ENCODE measurements at regions not wholly inside any gene's neighbourhood (a gene's known extent, or its start where the extent isn't known, plus 50 kb on each side); places are given as distances from the start of the nearest gene placed in this dataset.

- H3K27ac ChIP-seq = no peak overlapping the region
- DNase-seq = no peak
- no peaks in the 10 kb centered on the region for H3K36me3 ChIP-seq
- no peaks in the 10 kb centered on the region for H3K27me3 ChIP-seq
- no peaks in the 10 kb centered on the region for H3K9me3 ChIP-seq
- H3K4me3 ChIP-seq = no peak overlapping the region
- H3K4me1 ChIP-seq (ENCODE audit: insufficient read depth) = no peaks in the 10 kb centered on the region
- 51 to 59% (median 52%) methylated on average over 2 of the region's 2 CpGs for WGBS, 3 donors
- TF ChIP-seq EP300 (IDR thresholded peaks at IDR 0.05) = no peak
- no peak for TF ChIP-seq POLR2A (IDR thresholded peaks at IDR 0.05)
- no peak for TF ChIP-seq CTCF (IDR thresholded peaks at IDR 0.05)
- intact Hi-C loops (cut with DNase I) = no loop called here
Measured at GRCh38 chr15:23890218-23890617, 203.1 kb upstream of the NDN start.

GRCh38 chr15:23897091-23897490 is 210.0 kb upstream of the NDN start:
- intact Hi-C loops (cut with DNase I) = no loop called here
- no peaks in the 10 kb centered on the region for H3K27me3 ChIP-seq
- no peak overlapping the region for H3K4me3 ChIP-seq
- DNase-seq = no peak
- no peaks in the 10 kb centered on the region for H3K36me3 ChIP-seq
- TF ChIP-seq EP300 (IDR thresholded peaks at IDR 0.05) (no peak), CTCF (IDR thresholded peaks at IDR 0.05) (no peak), POLR2A (IDR thresholded peaks at IDR 0.05) (no peak)
- no peaks in the 10 kb centered on the region for H3K4me1 ChIP-seq (ENCODE audit: insufficient read depth)
- H3K27ac ChIP-seq = no peak overlapping the region
- WGBS, 3 donors = 46 to 54% (median 53%) methylated on average over 6 of the region's 6 CpGs
- H3K9me3 ChIP-seq = no peaks in the 10 kb centered on the region

GRCh38 chr15:23897531-23897930 is 210.4 kb upstream of the NDN start:
- 36 to 48% (median 47%) methylated on average over 24 of the region's 24 CpGs for WGBS, 3 donors
- H3K36me3 ChIP-seq = no peaks in the 10 kb centered on the region
- no peaks in the 10 kb centered on the region for H3K9me3 ChIP-seq
- H3K4me1 ChIP-seq (ENCODE audit: insufficient read depth) = no peaks in the 10 kb centered on the region
- H3K27ac ChIP-seq = no peak overlapping the region
- peak in 1 of 5 donors; percentile 38 for DNase-seq
- intact Hi-C loops (cut with DNase I) = no loop called here
- TF ChIP-seq POLR2A (IDR thresholded peaks at IDR 0.05) (no peak), CTCF (IDR thresholded peaks at IDR 0.05) (no peak), EP300 (IDR thresholded peaks at IDR 0.05) (no peak)
- H3K27me3 ChIP-seq = no peaks in the 10 kb centered on the region
- no peak overlapping the region for H3K4me3 ChIP-seq

DNA sequence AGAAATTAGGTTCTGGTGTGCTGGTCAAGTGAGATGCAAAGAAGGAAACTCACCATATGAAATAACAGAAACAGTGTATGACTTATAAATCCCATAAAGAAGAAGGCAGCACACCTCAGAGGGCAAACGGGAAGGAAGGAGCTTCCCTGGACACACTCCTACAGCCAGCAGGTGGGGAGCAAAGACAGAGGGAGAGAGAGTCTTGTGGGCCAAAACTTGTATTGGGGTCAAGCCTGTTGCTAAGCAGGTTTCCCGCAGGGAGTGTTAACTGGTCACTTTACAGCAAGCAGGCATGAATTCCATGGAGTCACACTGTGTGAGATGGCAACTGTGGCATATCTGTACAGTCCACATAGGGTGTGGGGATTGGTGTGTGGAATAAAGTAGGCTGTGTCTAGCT is 222.9 kb upstream of the NDN start:
- H3K4me3 ChIP-seq = no peak overlapping the region
- intact Hi-C loops (cut with DNase I) = no loop called here
- H3K27ac ChIP-seq = no peak overlapping the region
- no peaks in the 10 kb centered on the region for H3K36me3 ChIP-seq
- TF ChIP-seq POLR2A (IDR thresholded peaks at IDR 0.05) (no peak), CTCF (IDR thresholded peaks at IDR 0.05) (no peak), EP300 (IDR thresholded peaks at IDR 0.05) (no peak)
- no peaks in the 10 kb centered on the region for H3K9me3 ChIP-seq
- no peak for DNase-seq
- H3K4me1 ChIP-seq (ENCODE audit: insufficient read depth) = no peaks in the 10 kb centered on the region
- 49 to 74% (median 49%) methylated on average over 2 of the region's 2 CpGs for WGBS, 3 donors
- H3K27me3 ChIP-seq = no peaks in the 10 kb centered on the region

- no peak for DNase-seq
- Histone ChIP-seq H3K9me3 (no peaks in the 10 kb centered on the region), H3K36me3 (no peaks in the 10 kb centered on the region), H3K27me3 (no peaks in the 10 kb centered on the region), H3K27ac (no peak overlapping the region), H3K4me1 (ENCODE audit: insufficient read depth) (no peaks in the 10 kb centered on the region), H3K4me3 (no peak overlapping the region)
- intact Hi-C loops (cut with DNase I) = no loop called here
- WGBS, 3 donors = 13 to 28% (median 23%) methylated on average over 12 of the region's 12 CpGs
- TF ChIP-seq CTCF (IDR thresholded peaks at IDR 0.05) = no peak
- no peak for TF ChIP-seq POLR2A (IDR thresholded peaks at IDR 0.05)
- TF ChIP-seq EP300 (IDR thresholded peaks at IDR 0.05) = no peak
Measured at GRCh38 chr15:23912191-23912590, 225.1 kb upstream of the NDN start.
